ENCODE measurements at regions not wholly inside any gene's neighbourhood (a gene's known extent, or its start where the extent isn't known, plus 50 kb on each side); places are given as distances from the start of the nearest gene placed in this dataset.

- H3K4me3 ChIP-seq = no peak overlapping the region
- no peak overlapping the region for H3K27ac ChIP-seq
- no peak for DNase-seq
- intact Hi-C loops (cut with DNase I) = loop anchor here in 1 of 4 donors (10.0 kb wide), 1 partner anchor 81 kb away; no protein-coding TSS in a partner anchor
- no peaks in the 10 kb centered on the region for H3K9me3 ChIP-seq
- H3K36me3 ChIP-seq = no peaks in the 10 kb centered on the region
- no peaks in the 10 kb centered on the region for H3K4me1 ChIP-seq (ENCODE audit: insufficient read depth)
- TF ChIP-seq CTCF (IDR thresholded peaks at IDR 0.05) = no peak
- no peak for TF ChIP-seq EP300 (IDR thresholded peaks at IDR 0.05)
- no peak for TF ChIP-seq POLR2A (IDR thresholded peaks at IDR 0.05)
- no peaks in the 10 kb centered on the region for H3K27me3 ChIP-seq
Observed at GRCh38 chr11:104624021-104624420, 274.2 kb downstream of the CASP12 start.

- WGBS, 3 donors = 85 to 95% (median 87%) methylated on average over 1 of the region's 1 CpG
- intact Hi-C loops (cut with DNase I) = loop anchor here in 1 of 4 donors (10.0 kb wide), 1 partner anchor 81 kb away; no protein-coding TSS in a partner anchor
Observed at GRCh38 chr11:104623518-104623917, 274.7 kb downstream of the CASP12 start.

GRCh38 chr11:104620991-104621390, 277.3 kb downstream of the CASP12 start:
- H3K27me3 ChIP-seq = no peaks in the 10 kb centered on the region
- 60 to 77% (median 64%) methylated on average over 1 of the region's 1 CpG for WGBS, 3 donors
- intact Hi-C loops (cut with DNase I) = loop anchor here in 1 of 4 donors (10.0 kb wide), 1 partner anchor 84 kb away; no protein-coding TSS in a partner anchor
- H3K36me3 ChIP-seq = no peaks in the 10 kb centered on the region
- no peaks in the 10 kb centered on the region for H3K4me1 ChIP-seq (ENCODE audit: insufficient read depth)
- H3K27ac ChIP-seq = no peak overlapping the region
- TF ChIP-seq POLR2A (IDR thresholded peaks at IDR 0.05) = no peak
- no peak overlapping the region for H3K4me3 ChIP-seq
- no peak for DNase-seq
- no peaks in the 10 kb centered on the region for H3K9me3 ChIP-seq

More at GRCh38 chr11:104623518-104623917, 274.7 kb downstream of the CASP12 start:
- no peaks in the 10 kb centered on the region for H3K4me1 ChIP-seq (ENCODE audit: insufficient read depth)
- H3K27ac ChIP-seq = no peak overlapping the region
- no peak for TF ChIP-seq EP300 (IDR thresholded peaks at IDR 0.05)
- no peak for TF ChIP-seq CTCF (IDR thresholded peaks at IDR 0.05)
- TF ChIP-seq POLR2A (IDR thresholded peaks at IDR 0.05) = no peak
- DNase-seq = no peak
- no peaks in the 10 kb centered on the region for H3K9me3 ChIP-seq
- H3K4me3 ChIP-seq = no peak overlapping the region
- H3K36me3 ChIP-seq = no peaks in the 10 kb centered on the region
- no peaks in the 10 kb centered on the region for H3K27me3 ChIP-seq

GRCh38 chr11:104619751-104620150, 278.5 kb downstream of the CASP12 start:
- Histone ChIP-seq H3K4me1 (ENCODE audit: insufficient read depth) (no peaks in the 10 kb centered on the region), H3K9me3 (no peaks in the 10 kb centered on the region), H3K27me3 (no peaks in the 10 kb centered on the region), H3K36me3 (no peaks in the 10 kb centered on the region), H3K4me3 (no peak overlapping the region), H3K27ac (no peak overlapping the region)
- DNase-seq = no peak
- intact Hi-C loops (cut with DNase I) = loop anchor here in 1 of 4 donors (10.0 kb wide), 1 partner anchor 85 kb away; no protein-coding TSS in a partner anchor
- TF ChIP-seq POLR2A (IDR thresholded peaks at IDR 0.05) = no peak
- no peak for TF ChIP-seq EP300 (IDR thresholded peaks at IDR 0.05)
- TF ChIP-seq CTCF (IDR thresholded peaks at IDR 0.05) = no peak
- 77 to 82% (median 79%) methylated on average over 3 of the region's 3 CpGs for WGBS, 3 donors

- H3K36me3 ChIP-seq = no peaks in the 10 kb centered on the region
- H3K9me3 ChIP-seq = no peaks in the 10 kb centered on the region
- intact Hi-C loops (cut with DNase I) = no loop called here
- TF ChIP-seq EP300 (IDR thresholded peaks at IDR 0.05) (no peak), CTCF (IDR thresholded peaks at IDR 0.05) (no peak), POLR2A (IDR thresholded peaks at IDR 0.05) (no peak)
- no peak for DNase-seq
- no peaks in the 10 kb centered on the region for H3K27me3 ChIP-seq
- H3K4me3 ChIP-seq = no peak overlapping the region
- WGBS, 3 donors = 30 to 49% (median 42%) methylated on average over 4 of the region's 4 CpGs
- H3K27ac ChIP-seq = no peak overlapping the region
- no peaks in the 10 kb centered on the region for H3K4me1 ChIP-seq (ENCODE audit: insufficient read depth)
Observed at GRCh38 chr11:104618954-104619353, 279.3 kb downstream of the CASP12 start.

Measured in ovary (tissue), 7 donors.